H1 (cell line): ENCODE measurements at regions not wholly inside any gene's neighbourhood (a gene's known extent, or its start where the extent isn't known, plus 50 kb on each side); places are given as distances from the start of the nearest gene placed in this dataset.
A peak's percentile ranks its signal among the peaks of the same experiment; 100 is the strongest.

Experiments
- CTCF ChIA-PET: fragments of 300-600 bp; sonication (Branson Sonifier 250); formaldehyde crosslinking; loops from one replicate; lab custom pipeline; 2021; ENCODE audit not compliant: partially characterized antibody; lab: Charles Lee
- POLR2A ChIA-PET: fragments of 300-600 bp; sonication (Branson Sonifier 250); formaldehyde crosslinking; loops from one replicate; lab custom pipeline; 2021; ENCODE audit warnings: inconsistent platforms; ENCODE audit not compliant: partially characterized antibody; lab: Charles Lee
- DNase-seq, 2 experiments: peaks; one replicate each; pipeline versions ENCODE4 v3.0.0 to v3.0.0-alpha.2; 2010 to 2022; ENCODE audit warnings: low spot score in 2 of 2, low read depth in 1 of 2, mixed read lengths in 1 of 2
- FAIRE-seq: peaks from 2 replicates; lab custom pipeline; 2011; peaks lifted over from hg19 to GRCh38; lab: Jason Lieb, UNC
- H2AFZ ChIP-seq: 2 replicates; pipeline ENCODE4 v1.8.1; 2012; ENCODE audit warnings: low read length, inconsistent platforms
- H2AK5ac ChIP-seq: 2 replicates; pipeline ENCODE4 v1.6.1; 2013; ENCODE audit warnings: low read depth, low read length
- H2BK120ac ChIP-seq: replicated peaks from 2 replicates; pipeline ENCODE3; 2013; ENCODE audit warnings: low read depth, low read length, inconsistent platforms
- H2BK12ac ChIP-seq: 2 replicates; pipeline ENCODE4 v1.6.1; 2013; ENCODE audit warnings: low read depth, low read length
- H2BK15ac ChIP-seq: 2 replicates; pipeline ENCODE4 v1.6.1; 2013; ENCODE audit warnings: low read length
- H2BK20ac ChIP-seq: 2 replicates; pipeline ENCODE4 v1.6.1; 2013; ENCODE audit warnings: low read length
- H2BK5ac ChIP-seq: 2 replicates; pipeline ENCODE4 v1.6.1; 2013; ENCODE audit warnings: low read depth, low read length
- H3K14ac ChIP-seq: 2 replicates; pipeline ENCODE4 v1.6.1; 2013; ENCODE audit warnings: inconsistent platforms; ENCODE audit not compliant: insufficient read length
- H3K18ac ChIP-seq: 2 replicates; pipeline ENCODE4 v1.6.1; 2013; ENCODE audit warnings: low read length; ENCODE audit errors: extremely low read depth
- H3K23ac ChIP-seq: 2 replicates; pipeline ENCODE4 v1.6.1; 2013; ENCODE audit warnings: inconsistent platforms; ENCODE audit not compliant: insufficient read length
- H3K23me2 ChIP-seq: 2 replicates; pipeline ENCODE4 v1.6.1; 2013; ENCODE audit warnings: low read depth, low read length
- H3K27ac ChIP-seq: 2 replicates; pipeline ENCODE4 v1.6.1; 2011; ENCODE audit warnings: low read depth, low read length, inconsistent platforms
- H3K27me3 ChIP-seq, 4 experiments: replicated peaks in 1 of 4; 1 replicate in 1 of 4; 2 replicates in 3 of 4; pipeline versions ENCODE4 v1.6.1 to v1.8.1; 2011 to 2013; ENCODE audit warnings: low read length in 3 of 4, mild to moderate bottlenecking in 3 of 4, inconsistent platforms in 2 of 4, mixed read lengths in 2 of 4, moderate library complexity in 1 of 4; ENCODE audit not compliant: control insufficient read depth in 3 of 4, insufficient read depth in 3 of 4; ENCODE audit errors: extremely low read depth in 1 of 4
- H3K36me3 ChIP-seq, 4 experiments: 2 replicates each; pipeline versions ENCODE4 v1.6.1 to v1.8.1; 2011 to 2013; ENCODE audit warnings: mild to moderate bottlenecking in 4 of 4, low read length in 3 of 4, moderate library complexity in 2 of 4, control low read depth in 1 of 4, inconsistent platforms in 1 of 4; ENCODE audit not compliant: insufficient read depth in 4 of 4, control insufficient read depth in 2 of 4
- H3K4ac ChIP-seq: replicated peaks from 2 replicates; pipeline ENCODE3; 2013; ENCODE audit warnings: low read length, low read depth, mixed read lengths, inconsistent platforms; ENCODE audit not compliant: insufficient read length
- H3K4me1 ChIP-seq, 4 experiments: replicated peaks in 1 of 4; 1 replicate in 1 of 4; 2 replicates in 3 of 4; pipeline versions ENCODE4 v1.6.1 to v1.8.1; 2011 to 2013; ENCODE audit warnings: low read length in 3 of 4, inconsistent platforms in 2 of 4, mixed read lengths in 1 of 4; ENCODE audit not compliant: insufficient read depth in 4 of 4, control insufficient read depth in 3 of 4
- H3K4me2 ChIP-seq, 2 experiments: 2 replicates each; pipeline versions ENCODE4 v1.6.1 to v1.8.1; 2011 to 2013; ENCODE audit warnings: low read depth in 2 of 2, low read length in 2 of 2, control low read depth in 1 of 2, inconsistent platforms in 1 of 2, mild to moderate bottlenecking in 1 of 2; ENCODE audit not compliant: insufficient read depth in 1 of 2
- H3K4me3 ChIP-seq, 4 experiments: fragments of 200-600, 300-600 bp in 1 of 4; sonication (generic), shearing (Covaris generic), sonication (Bioruptor Twin) in 1 of 4; 2 replicates each; pipeline versions ENCODE4 v1.5.1 to v1.8.1; 2011 to 2016; ENCODE audit warnings: low read length in 4 of 4, low read depth in 3 of 4, control low read depth in 2 of 4, inconsistent platforms in 2 of 4, mild to moderate bottlenecking in 2 of 4, mixed read lengths in 1 of 4, moderate library complexity in 1 of 4; ENCODE audit not compliant: insufficient read depth in 2 of 4; ENCODE audit errors: extremely low read depth in 1 of 4
- H3K56ac ChIP-seq: replicated peaks from 2 replicates; pipeline ENCODE3; 2013; ENCODE audit warnings: low read depth, mild to moderate bottlenecking, mixed read lengths, low read length, inconsistent platforms; ENCODE audit not compliant: insufficient read length
- H3K79me1 ChIP-seq: 2 replicates; pipeline ENCODE4 v1.6.1; 2013; ENCODE audit warnings: low read depth, low read length, control low read depth
- H3K79me2 ChIP-seq, 2 experiments: 2 replicates each; pipeline versions ENCODE4 v1.6.1 to v1.8.1; 2012 to 2013; ENCODE audit warnings: low read length in 2 of 2, mild to moderate bottlenecking in 2 of 2, inconsistent platforms in 1 of 2; ENCODE audit not compliant: insufficient read depth in 2 of 2, control insufficient read depth in 1 of 2
- H3K9ac ChIP-seq, 4 experiments: replicated peaks in 1 of 4; 1 replicate in 1 of 4; 2 replicates in 3 of 4; pipeline versions ENCODE4 v1.6.1 to v1.8.1; 2011 to 2013; ENCODE audit warnings: low read depth in 3 of 4, low read length in 3 of 4, control low read depth in 2 of 4, mild to moderate bottlenecking in 2 of 4, moderate library complexity in 2 of 4, inconsistent platforms in 1 of 4; ENCODE audit errors: extremely low read depth in 1 of 4
- H3K9me3 ChIP-seq, 2 experiments: 2 replicates each; pipeline versions ENCODE4 v1.6.1 to v1.8.1; 2012 to 2013; ENCODE audit warnings: mild to moderate bottlenecking in 2 of 2, moderate library complexity in 2 of 2, control low read depth in 1 of 2, inconsistent platforms in 1 of 2, low read depth in 1 of 2, low read length in 1 of 2, mixed read lengths in 1 of 2; ENCODE audit not compliant: insufficient read depth in 2 of 2
- H4K20me1 ChIP-seq, 2 experiments: replicated peaks in 1 of 2; 2 replicates each; pipeline versions ENCODE3 to v1.8.1; 2011 to 2013; ENCODE audit warnings: inconsistent platforms in 2 of 2, low read length in 2 of 2, mild to moderate bottlenecking in 1 of 2; ENCODE audit not compliant: insufficient read depth in 2 of 2, control insufficient read depth in 1 of 2
- H4K5ac ChIP-seq: 2 replicates; pipeline ENCODE4 v1.6.1; 2013; ENCODE audit warnings: low read length, low read depth, mixed read lengths, inconsistent platforms; ENCODE audit not compliant: insufficient read length
- H4K8ac ChIP-seq: 2 replicates; pipeline ENCODE4 v1.8.0; 2013; ENCODE audit warnings: mild to moderate bottlenecking, moderate library complexity, low read length, inconsistent platforms; ENCODE audit not compliant: insufficient read depth; ENCODE audit errors: extremely low read depth
- H4K91ac ChIP-seq: replicated peaks from 2 replicates; pipeline ENCODE3; 2013; ENCODE audit warnings: low read length, mixed read lengths, inconsistent platforms; ENCODE audit not compliant: insufficient read length
- BACH1 ChIP-seq: IDR thresholded peaks from 2 replicates; pipeline ENCODE4 v1.6.1; 2012; ENCODE audit warnings: low read length, improper control_type of control experiment
- JUN ChIP-seq: IDR thresholded peaks from 2 replicates; pipeline ENCODE4 v1.6.1; 2011; ENCODE audit warnings: low read depth, mild to moderate bottlenecking, improper control_type of control experiment, low read length
- WGBS, 2 experiments: shearing (Covaris generic) in 1 of 2; methylation state at CpG; one replicate each; pipeline versions ENCODE4 v1.1.6 to v1.1.7; 2013 to 2015; ENCODE audit warnings: low lambda C conversion rate in 2 of 2, mixed read lengths in 2 of 2, inconsistent platforms in 1 of 2, low coverage in 1 of 2, missing lambda C conversion rate in 1 of 2; ENCODE audit not compliant: insufficient replicate concordance in 2 of 2, insufficient coverage in 1 of 2, insufficient read length in 1 of 2; ENCODE audit errors: extremely low coverage in 1 of 2, missing lambda C conversion rate in 1 of 2; 5-methylcytosine and 5-hydroxymethylcytosine counted together

DNA sequence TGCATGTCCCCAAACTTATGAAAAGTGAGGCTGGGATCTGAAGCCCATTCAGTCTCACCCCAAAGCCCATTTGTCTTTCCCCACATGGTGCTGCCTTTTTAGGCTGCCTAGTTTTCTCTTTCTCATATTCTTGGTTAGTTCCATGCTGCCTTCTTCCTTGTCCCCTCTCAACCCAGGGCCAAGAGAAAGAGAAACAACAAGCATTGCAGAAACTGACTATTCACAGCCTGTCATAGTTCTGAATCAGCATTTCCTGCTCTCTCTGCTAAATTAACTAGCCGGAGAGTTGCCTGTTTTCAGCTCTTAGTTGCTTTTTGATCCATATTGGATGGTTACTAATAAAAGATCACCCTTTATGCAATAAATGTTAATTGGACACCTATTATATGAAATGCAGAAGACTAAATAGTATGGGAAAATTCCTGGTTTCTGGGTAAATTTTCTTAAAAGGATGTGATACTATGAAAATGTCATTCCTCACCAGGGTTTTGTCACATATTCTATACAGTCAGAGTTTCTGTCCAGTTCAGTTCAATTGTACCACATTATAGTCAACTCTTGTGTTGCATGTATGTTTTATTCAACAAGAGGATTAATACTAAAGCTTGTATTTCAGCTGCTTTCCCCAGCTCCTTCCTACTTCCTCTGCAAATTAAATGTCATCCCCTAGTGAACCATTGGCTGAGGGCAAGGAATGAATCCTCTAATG is 246.5 kb downstream of the GALR1 start:
- Histone ChIP-seq H3K36me3 (no peaks in the 10 kb centered on the region), H3K4me3 (no peak overlapping the region), H4K91ac (no peak overlapping the region), H3K9ac (no peak overlapping the region), H3K79me1 (no peaks in the 10 kb centered on the region), H3K4ac (no peak overlapping the region), H3K27me3 (no peaks in the 10 kb centered on the region), H3K9me3 (no peaks in the 10 kb centered on the region; a peak in 1 of 4 replicates), H2BK20ac (no peak overlapping the region), H3K14ac (no peak overlapping the region), H3K4me2 (no peak overlapping the region), H2BK15ac (no peak overlapping the region), H3K27ac (no peak overlapping the region), H2BK5ac (no peak overlapping the region), H3K56ac (no peak overlapping the region), H4K20me1 (no peaks in the 10 kb centered on the region), H3K18ac (no peak overlapping the region), H2BK120ac (no peak overlapping the region), H2AK5ac (no peak overlapping the region), H3K4me1 (no peaks in the 10 kb centered on the region), H2AFZ (no peak overlapping the region), H2BK12ac (no peak overlapping the region), H4K5ac (no peak overlapping the region), H4K8ac (no peak overlapping the region), H3K79me2 (no peaks in the 10 kb centered on the region), H3K23me2 (no peaks in the 10 kb centered on the region), H3K23ac (no peak overlapping the region)
- TF ChIP-seq JUN = no peak
- TF ChIP-seq BACH1 = peak; percentile 44
- ChIA-PET POLR2A (no interaction called here), CTCF (interaction anchor here (0.6 to 1.3 kb wide), 2 partner anchors 10 to 412 kb away, joined by 3 to 4 read pairs; no protein-coding TSS in a partner anchor)
- 94% methylated on average over 1 of the region's 1 CpG; no CpG with 5 or more reads in 1 of the 2 experiments for WGBS, 2 experiments
- no peak for DNase-seq
- no peak for FAIRE-seq
